Heart right ventricle (tissue), 16 donors: ENCODE measurements at regions not wholly inside any gene's neighbourhood (a gene's known extent, or its start where the extent isn't known, plus 50 kb on each side); places are given as distances from the start of the nearest gene placed in this dataset.
A peak's percentile ranks its signal among the peaks of the same experiment; 100 is the strongest.

Source experiments
- ATAC-seq, 8 donors: fragments of 200-7000 bp; cut with Tn5 transposase; one replicate each; pipeline ENCODE4 v1.9.1; 2020; ENCODE audit warnings: mild to moderate bottlenecking in 8 of 8, moderate library complexity in 8 of 8, moderate number of reproducible peaks in 1 of 8
- DNase-seq, 2 donors: peaks; one replicate each; pipeline ENCODE4 v3.0.0-alpha.2; 2020
- H3K27ac ChIP-seq, 10 donors: fragments of 200-600 bp; sonication (generic) in 2 of 10; one replicate each; pipeline versions ENCODE4 v1.5.0 to v1.8.0; 2020 to 2022; ENCODE audit warnings: mild to moderate bottlenecking in 3 of 10
- H3K27me3 ChIP-seq, 7 donors: fragments of 200-600 bp; one replicate each; pipeline ENCODE4 v1.8.0; 2021 to 2022; ENCODE audit warnings: mild to moderate bottlenecking in 2 of 7
- H3K36me3 ChIP-seq, 9 donors: fragments of 200-600 bp; sonication (generic) in 1 of 9; one replicate each; pipeline versions ENCODE4 v1.5.0 to v1.8.0; 2020 to 2022; ENCODE audit warnings: mild to moderate bottlenecking in 2 of 9
- H3K4me1 ChIP-seq, 9 donors: fragments of 200-600 bp; sonication (generic) in 1 of 9; one replicate each; pipeline versions ENCODE4 v1.5.0 to v1.8.0; 2020 to 2022; ENCODE audit warnings: mild to moderate bottlenecking in 4 of 9
- H3K4me3 ChIP-seq, 10 donors: fragments of 200-600 bp; sonication (generic) in 2 of 10; one replicate each; pipeline versions ENCODE4 v1.5.0 to v1.8.0; 2020 to 2022; ENCODE audit warnings: mild to moderate bottlenecking in 7 of 10, moderate library complexity in 2 of 10
- H3K9me3 ChIP-seq, 11 donors: fragments of 200-600 bp in 10 of 11; sonication (generic) in 2 of 11; one replicate each; pipeline versions ENCODE4 v1.5.0 to v1.8.0; 2013 to 2022; ENCODE audit warnings: mild to moderate bottlenecking in 2 of 11, control low read depth in 1 of 11, moderate library complexity in 1 of 11
- CTCF ChIP-seq, 9 donors: fragments of 200-600 bp; sonication (generic) in 2 of 9; IDR thresholded peaks; one replicate each; pipeline versions ENCODE4 v1.5.0 to v1.8.0; 2021 to 2022; ENCODE audit warnings: antibody characterized with exemption in 9 of 9, mild to moderate bottlenecking in 5 of 9, moderate library complexity in 1 of 9
- WGBS, 2 donors: extraction: QIAGEN DNeasy Blood & Tissue Kit; methylation state at CpG; one replicate each; pipeline ENCODE4 v1.1.7; 2013; ENCODE audit warnings: inconsistent platforms in 1 of 2; 5-methylcytosine and 5-hydroxymethylcytosine counted together
- intact Hi-C, 10 donors: fragments of 100-400 bp; cut with DNase I; formaldehyde crosslinking; loops; one replicate each; pipeline versions ENCODE4 v1.11.1 to v1.14.2; 2022
- donor health status: Arrhythmogenic right ventricular cardiomyopathy.
- donor health status: ischemic (EF 13 %, LVEDD 7.1; RV severe dilation, severe dysfunction).
- donor health status: healthy with polysubstance abuse.
- donor health status: DM: no; HTN: yes; CAD: no.
- donor health status: DM: no; HTN: no; CAD: no.
- donor health status: ischemic (EF 25% LVEDD 6.9; RV normal size, moderate dysfunction).
- donor health status: ischemic (EF 25% LVEDD 5.7; RV mildly dilated, moderate dysfunction).
- donor health status: healthy.
- donor health status: DM: yes; HTN: yes; CAD: no.
- donor health status: Ischemic cardiomyopathy.
- donor health status: ischemic (EF 35%, LVEDD 5.7; RV mildly dilated, moderate dysfunction).
- donor health status: nonischemic (EF 11% LVEDD 7.7; RV severe dilation, severe dysfunction).
- donor health status: DM: yes; HTN: yes; CAD: no.
- donor health status: PGD.
- donor health status: ischemic (EF 29% LVEDD 5.4; RV normal size, mild dysfunction).
- donor health status: nonischemic (EF 23%, LVEDD 6.1; RV moderate dilation, normal function).

- DNase-seq: no peak
- 82 to 87% methylated on average over 6 of the region's 6 CpGs for WGBS, 2 donors
- no peak for TF ChIP-seq CTCF (IDR thresholded peaks at IDR 0.05)
- intact Hi-C loops: no loop called here
- no peaks in the 10 kb centered on the region for H3K4me1 ChIP-seq
- no peak for ATAC-seq
- no peak overlapping the region for H3K4me3 ChIP-seq
- no peak overlapping the region for H3K27ac ChIP-seq
- H3K36me3 ChIP-seq: no peaks in the 10 kb centered on the region
- H3K27me3 ChIP-seq: no peaks in the 10 kb centered on the region
- H3K9me3 ChIP-seq: peaks cover 0 to 12% (median 0%) of the 10 kb centered on the region in 11 donors
Measured at GRCh38 chr4:187021436-187022205, 298.0 kb upstream of the FAT1 start.

- 38 to 45% methylated on average over 6 of the region's 6 CpGs for WGBS, 2 donors
- peaks cover 0 to 13% (median 0%) of the 10 kb centered on the region in 11 donors for H3K9me3 ChIP-seq
- TF ChIP-seq CTCF (IDR thresholded peaks at IDR 0.05): no peak
- DNase-seq: peak in 1 of 2 donors; percentile 11
- peak in 1 of 8 donors; percentile 59 for ATAC-seq
- intact Hi-C loops: no loop called here
- H3K4me3 ChIP-seq: no peak overlapping the region
- no peaks in the 10 kb centered on the region for H3K27me3 ChIP-seq
- no peaks in the 10 kb centered on the region for H3K4me1 ChIP-seq
- H3K36me3 ChIP-seq: no peaks in the 10 kb centered on the region
- H3K27ac ChIP-seq: no peak overlapping the region
Measured at GRCh38 chr4:187027272-187027671, 303.6 kb upstream of the FAT1 start.

GRCh38 chr4:187042251-187042650 lies 318.6 kb upstream of the FAT1 start:
- TF ChIP-seq CTCF (IDR thresholded peaks at IDR 0.05): no peak
- 91 to 93% methylated on average over 7 of the region's 7 CpGs for WGBS, 2 donors
- DNase-seq (no peak), ATAC-seq (no peak)
- Histone ChIP-seq H3K4me1 (no peaks in the 10 kb centered on the region), H3K36me3 (no peaks in the 10 kb centered on the region), H3K9me3 (no peaks in the 10 kb centered on the region), H3K27me3 (no peaks in the 10 kb centered on the region), H3K27ac (no peak overlapping the region), H3K4me3 (no peak overlapping the region)
- intact Hi-C loops: no loop called here

- no peak overlapping the region for H3K27ac ChIP-seq
- 64 to 72% methylated on average over 4 of the region's 4 CpGs for WGBS, 2 donors
- H3K4me1 ChIP-seq: no peaks in the 10 kb centered on the region
- intact Hi-C loops: no loop called here
- H3K4me3 ChIP-seq: no peak overlapping the region
- ATAC-seq (no peak), DNase-seq (no peak)
- no peaks in the 10 kb centered on the region for H3K27me3 ChIP-seq
- TF ChIP-seq CTCF (IDR thresholded peaks at IDR 0.05): no peak
- H3K36me3 ChIP-seq: no peaks in the 10 kb centered on the region
- H3K9me3 ChIP-seq: peaks cover 0 to 5% (median 0%) of the 10 kb centered on the region in 11 donors
Measured at GRCh38 chr4:187046471-187046870, 322.8 kb upstream of the FAT1 start.
